ENCODE measurements at regions not wholly inside any gene's neighbourhood (a gene's known extent, or its start where the extent isn't known, plus 50 kb on each side); places are given as distances from the start of the nearest gene placed in this dataset.
"Not testable (repeated sequence)": the region's sequence is repeated elsewhere in the genome, so short reads cannot be mapped to it uniquely, and the experiment has no call there.

DNA sequence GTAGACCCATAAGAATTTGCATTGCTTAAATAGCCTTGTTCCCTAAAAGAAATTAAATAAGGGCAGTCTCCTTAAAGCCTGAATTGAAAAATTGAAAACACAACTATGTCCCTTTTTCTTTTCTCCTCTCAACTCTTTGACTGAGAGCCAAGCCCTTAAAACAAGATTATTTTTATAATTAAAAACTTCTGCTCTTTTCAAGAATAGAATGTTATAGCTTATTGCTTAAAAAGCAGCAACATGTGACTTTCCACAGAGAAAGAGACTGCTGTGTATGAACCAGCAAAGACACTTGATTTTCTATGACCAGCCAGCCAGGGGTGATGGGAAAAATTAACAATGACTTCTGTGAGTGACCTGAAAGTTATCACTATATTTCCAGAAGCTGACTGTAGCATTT is 295.2 kb upstream of the CELF2 start:
- ATAC-seq: no peak
- no peak for TF ChIP-seq ESRRG (CRISPR knock-in tag; IDR thresholded peaks at IDR 0.05)
- TF ChIP-seq SNAI2 (CRISPR knock-in tag; IDR thresholded peaks at IDR 0.05): no peak

DNA sequence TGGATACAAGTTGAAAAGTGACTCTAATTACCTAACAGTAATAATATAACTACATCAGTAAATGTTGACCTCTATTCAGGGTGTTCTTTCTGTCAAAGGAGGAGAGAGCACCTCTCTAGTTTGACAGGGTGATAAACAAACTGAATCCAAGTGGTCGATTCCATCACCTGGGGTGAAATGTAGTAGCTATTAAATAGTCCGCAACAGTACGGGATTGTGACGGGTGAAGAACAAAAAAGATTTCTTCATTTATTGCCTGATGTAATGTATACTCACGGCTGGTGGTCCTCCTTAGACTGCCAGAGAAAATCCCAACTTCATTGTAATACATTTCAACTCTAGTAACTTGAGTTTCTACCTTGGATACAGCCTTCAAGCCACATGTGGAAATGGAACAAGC is 292.5 kb upstream of the CELF2 start:
- TF ChIP-seq TCF4 (CRISPR knock-in tag; IDR thresholded peaks at IDR 0.05; ENCODE audit: borderline replicate concordance) (no peak), POU6F1 (CRISPR knock-in tag; IDR thresholded peaks at IDR 0.05; ENCODE audit: borderline replicate concordance, low read depth) (no peak), CSRNP3 (CRISPR knock-in tag; IDR thresholded peaks at IDR 0.05) (no peak), TOX (CRISPR knock-in tag; IDR thresholded peaks at IDR 0.05; ENCODE audit: borderline replicate concordance) (no peak), ISL1 (CRISPR knock-in tag; IDR thresholded peaks at IDR 0.05) (no peak), BACH2 (CRISPR knock-in tag; IDR thresholded peaks at IDR 0.05; ENCODE audit: borderline replicate concordance) (no peak), OSR1 (CRISPR knock-in tag; IDR thresholded peaks at IDR 0.05) (no peak), ZFP30 (CRISPR knock-in tag; IDR thresholded peaks at IDR 0.05) (no peak), ZNF8 (CRISPR knock-in tag; IDR thresholded peaks at IDR 0.05) (no peak), ARNTL (CRISPR knock-in tag; IDR thresholded peaks at IDR 0.05; ENCODE audit: borderline replicate concordance, low read depth) (no peak), CSDC2 (CRISPR knock-in tag; IDR thresholded peaks at IDR 0.05) (no peak), RARB (CRISPR knock-in tag; IDR thresholded peaks at IDR 0.05) (no peak)
- TF ChIP-seq, protein P1, sequence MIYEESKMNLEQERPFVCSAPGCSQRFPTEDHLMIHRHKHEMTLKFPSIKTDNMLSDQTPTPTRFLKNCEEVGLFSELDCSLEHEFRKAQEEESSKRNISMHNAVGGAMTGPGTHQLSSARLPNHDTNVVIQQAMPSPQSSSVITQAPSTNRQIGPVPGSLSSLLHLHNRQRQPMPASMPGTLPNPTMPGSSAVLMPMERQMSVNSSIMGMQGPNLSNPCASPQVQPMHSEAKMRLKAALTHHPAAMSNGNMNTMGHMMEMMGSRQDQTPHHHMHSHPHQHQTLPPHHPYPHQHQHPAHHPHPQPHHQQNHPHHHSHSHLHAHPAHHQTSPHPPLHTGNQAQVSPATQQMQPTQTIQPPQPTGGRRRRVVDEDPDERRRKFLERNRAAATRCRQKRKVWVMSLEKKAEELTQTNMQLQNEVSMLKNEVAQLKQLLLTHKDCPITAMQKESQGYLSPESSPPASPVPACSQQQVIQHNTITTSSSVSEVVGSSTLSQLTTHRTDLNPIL (CRISPR knock-in tag; IDR thresholded peaks at IDR 0.05; ENCODE audit: low read depth): no peak
- TF ChIP-seq, protein P2, sequence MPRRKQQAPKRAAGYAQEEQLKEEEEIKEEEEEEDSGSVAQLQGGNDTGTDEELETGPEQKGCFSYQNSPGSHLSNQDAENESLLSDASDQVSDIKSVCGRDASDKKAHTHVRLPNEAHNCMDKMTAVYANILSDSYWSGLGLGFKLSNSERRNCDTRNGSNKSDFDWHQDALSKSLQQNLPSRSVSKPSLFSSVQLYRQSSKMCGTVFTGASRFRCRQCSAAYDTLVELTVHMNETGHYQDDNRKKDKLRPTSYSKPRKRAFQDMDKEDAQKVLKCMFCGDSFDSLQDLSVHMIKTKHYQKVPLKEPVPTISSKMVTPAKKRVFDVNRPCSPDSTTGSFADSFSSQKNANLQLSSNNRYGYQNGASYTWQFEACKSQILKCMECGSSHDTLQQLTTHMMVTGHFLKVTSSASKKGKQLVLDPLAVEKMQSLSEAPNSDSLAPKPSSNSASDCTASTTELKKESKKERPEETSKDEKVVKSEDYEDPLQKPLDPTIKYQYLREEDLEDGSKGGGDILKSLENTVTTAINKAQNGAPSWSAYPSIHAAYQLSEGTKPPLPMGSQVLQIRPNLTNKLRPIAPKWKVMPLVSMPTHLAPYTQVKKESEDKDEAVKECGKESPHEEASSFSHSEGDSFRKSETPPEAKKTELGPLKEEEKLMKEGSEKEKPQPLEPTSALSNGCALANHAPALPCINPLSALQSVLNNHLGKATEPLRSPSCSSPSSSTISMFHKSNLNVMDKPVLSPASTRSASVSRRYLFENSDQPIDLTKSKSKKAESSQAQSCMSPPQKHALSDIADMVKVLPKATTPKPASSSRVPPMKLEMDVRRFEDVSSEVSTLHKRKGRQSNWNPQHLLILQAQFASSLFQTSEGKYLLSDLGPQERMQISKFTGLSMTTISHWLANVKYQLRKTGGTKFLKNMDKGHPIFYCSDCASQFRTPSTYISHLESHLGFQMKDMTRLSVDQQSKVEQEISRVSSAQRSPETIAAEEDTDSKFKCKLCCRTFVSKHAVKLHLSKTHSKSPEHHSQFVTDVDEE (CRISPR knock-in tag; IDR thresholded peaks at IDR 0.05): no peak
- ATAC-seq: no peak

GRCh38 chr10:10726101-10726500 is 291.6 kb upstream of the CELF2 start:
- no peak for TF ChIP-seq TCF4 (CRISPR knock-in tag; IDR thresholded peaks at IDR 0.05; ENCODE audit: borderline replicate concordance)
- TF ChIP-seq, protein P1 (CRISPR knock-in tag; IDR thresholded peaks at IDR 0.05; ENCODE audit: low read depth): no peak
- TF ChIP-seq OSR1 (CRISPR knock-in tag; IDR thresholded peaks at IDR 0.05): no peak
- TF ChIP-seq BACH2 (CRISPR knock-in tag; IDR thresholded peaks at IDR 0.05; ENCODE audit: borderline replicate concordance): no peak
- TF ChIP-seq, protein P2 (CRISPR knock-in tag; IDR thresholded peaks at IDR 0.05): no peak
- no peak for TF ChIP-seq ZFP3 (CRISPR knock-in tag; IDR thresholded peaks at IDR 0.05)
- TF ChIP-seq ZC3H10 (CRISPR knock-in tag; IDR thresholded peaks at IDR 0.05): no peak
- no peak for TF ChIP-seq PATZ1 (CRISPR knock-in tag; IDR thresholded peaks at IDR 0.05; ENCODE audit: borderline replicate concordance)
- no peak for TF ChIP-seq ESRRG (CRISPR knock-in tag; IDR thresholded peaks at IDR 0.05)
- TF ChIP-seq ARNTL (CRISPR knock-in tag; IDR thresholded peaks at IDR 0.05; ENCODE audit: borderline replicate concordance, low read depth): no peak
- TF ChIP-seq ZNF8 (CRISPR knock-in tag; IDR thresholded peaks at IDR 0.05): no peak
- TF ChIP-seq ISL1 (CRISPR knock-in tag; IDR thresholded peaks at IDR 0.05): no peak
- TF ChIP-seq ZNF565 (CRISPR knock-in tag; conservative IDR thresholded peaks at IDR 0.05; ENCODE audit: low read depth): no peak
- TF ChIP-seq POU6F1 (CRISPR knock-in tag; IDR thresholded peaks at IDR 0.05; ENCODE audit: borderline replicate concordance, low read depth): no peak
- ATAC-seq: no peak

DNA sequence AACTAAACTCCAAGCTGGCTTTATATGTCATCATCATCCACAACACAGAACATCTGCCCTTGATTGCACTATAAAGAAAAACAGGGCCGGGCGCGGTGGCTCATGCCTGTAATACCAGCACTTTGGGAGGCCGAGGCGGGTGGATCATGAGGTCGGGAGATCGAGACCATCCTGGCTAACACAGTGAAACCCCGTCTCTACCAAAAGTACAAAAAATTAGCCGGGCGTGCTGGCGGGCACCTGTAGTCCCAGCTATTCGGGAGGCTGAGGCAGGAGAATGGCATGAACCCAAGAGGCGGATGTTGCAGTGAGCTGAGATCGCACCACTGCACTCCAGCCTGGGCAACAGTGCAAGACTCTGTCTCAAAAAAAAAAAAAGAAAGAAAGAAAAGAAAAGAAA is 290.3 kb upstream of the CELF2 start:
- ATAC-seq: not testable (repeated sequence)
